ENCODE measurements at regions not wholly inside any gene's neighbourhood (a gene's known extent, or its start where the extent isn't known, plus 50 kb on each side); places are given as distances from the start of the nearest gene placed in this dataset.
"Not testable (repeated sequence)": the region's sequence is repeated elsewhere in the genome, so short reads cannot be mapped to it uniquely, and the experiment has no call there.

GRCh38 chr5:172546196-172546595, 91.9 kb upstream of the SH3PXD2B start:
- no peak for DNase-seq

GRCh38 chr5:172545291-172545801, 91.0 kb upstream of the SH3PXD2B start:
- no peak for DNase-seq

GRCh38 chr5:172544371-172545095, 90.2 kb upstream of the SH3PXD2B start:
- no peak for DNase-seq

- DNase-seq = no peak
Observed at GRCh38 chr5:172543484-172544298, 89.4 kb upstream of the SH3PXD2B start.

GRCh38 chr5:172542651-172543131, 88.4 kb upstream of the SH3PXD2B start:
- peak; percentile 48 for DNase-seq

- DNase-seq = no peak
Observed at GRCh38 chr5:172541773-172542136, 87.4 kb upstream of the SH3PXD2B start.

- DNase-seq = no peak
Observed at GRCh38 chr5:172541099-172541772, 86.9 kb upstream of the SH3PXD2B start.

- no peak for DNase-seq
Observed at GRCh38 chr5:172540099-172540870, 86.0 kb upstream of the SH3PXD2B start.

GRCh38 chr5:172535108-172535445, 80.8 kb upstream of the SH3PXD2B start:
- DNase-seq = peak; percentile 11

- no peak for DNase-seq
Observed at GRCh38 chr5:172534229-172535107, 80.1 kb upstream of the SH3PXD2B start.

- no peak for DNase-seq
Observed at GRCh38 chr5:172533399-172534228, 79.3 kb upstream of the SH3PXD2B start.

- no peak for DNase-seq
Observed at GRCh38 chr5:172533058-172533398, 78.7 kb upstream of the SH3PXD2B start.

- DNase-seq = not testable (repeated sequence)
Observed at GRCh38 chr5:172532439-172532838, 78.1 kb upstream of the SH3PXD2B start.

GRCh38 chr5:172531704-172532026, 77.3 kb upstream of the SH3PXD2B start:
- no peak for DNase-seq

- no peak for DNase-seq
Observed at GRCh38 chr5:172530878-172531703, 76.8 kb upstream of the SH3PXD2B start.

GRCh38 chr5:172530406-172530805, 76.1 kb upstream of the SH3PXD2B start:
- DNase-seq = no peak

- DNase-seq = no peak
Observed at GRCh38 chr5:172529896-172530295, 75.6 kb upstream of the SH3PXD2B start.

GRCh38 chr5:172528440-172528839, 74.1 kb upstream of the SH3PXD2B start:
- no peak for DNase-seq

GRCh38 chr5:172527559-172527958, 73.2 kb upstream of the SH3PXD2B start:
- DNase-seq = no peak

GRCh38 chr5:172525996-172526360, 71.7 kb upstream of the SH3PXD2B start:
- no peak for DNase-seq

Data from NCI-H1436 (cell line).